ENCODE measurements at regions not wholly inside any gene's neighbourhood (a gene's known extent, or its start where the extent isn't known, plus 50 kb on each side); places are given as distances from the start of the nearest gene placed in this dataset.

DNA sequence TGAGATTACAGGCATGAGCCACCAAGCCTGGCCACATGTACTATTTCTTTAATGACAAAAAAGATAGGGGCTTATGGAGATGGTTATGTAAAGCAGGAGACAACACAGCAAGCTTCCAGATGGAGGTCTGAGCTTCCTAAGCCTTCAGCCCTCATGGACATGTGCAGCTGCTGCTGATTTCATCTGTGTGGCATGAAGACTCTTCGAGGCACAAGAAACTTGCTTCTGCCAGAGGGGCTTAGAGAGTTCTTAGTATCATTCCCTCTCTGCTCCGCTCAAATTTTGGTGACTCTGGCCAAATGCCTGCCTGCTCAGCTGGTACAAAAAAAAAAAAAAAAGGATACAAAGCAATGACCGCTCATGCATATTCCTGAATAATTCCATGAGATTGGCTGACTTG, 552.5 kb downstream of the TYW1 start:
- no peak for TF ChIP-seq EZH2 (IDR thresholded peaks at IDR 0.05; ENCODE audit: borderline replicate concordance, low read depth, low read length, severe bottlenecking)
- TF ChIP-seq, protein P1, sequence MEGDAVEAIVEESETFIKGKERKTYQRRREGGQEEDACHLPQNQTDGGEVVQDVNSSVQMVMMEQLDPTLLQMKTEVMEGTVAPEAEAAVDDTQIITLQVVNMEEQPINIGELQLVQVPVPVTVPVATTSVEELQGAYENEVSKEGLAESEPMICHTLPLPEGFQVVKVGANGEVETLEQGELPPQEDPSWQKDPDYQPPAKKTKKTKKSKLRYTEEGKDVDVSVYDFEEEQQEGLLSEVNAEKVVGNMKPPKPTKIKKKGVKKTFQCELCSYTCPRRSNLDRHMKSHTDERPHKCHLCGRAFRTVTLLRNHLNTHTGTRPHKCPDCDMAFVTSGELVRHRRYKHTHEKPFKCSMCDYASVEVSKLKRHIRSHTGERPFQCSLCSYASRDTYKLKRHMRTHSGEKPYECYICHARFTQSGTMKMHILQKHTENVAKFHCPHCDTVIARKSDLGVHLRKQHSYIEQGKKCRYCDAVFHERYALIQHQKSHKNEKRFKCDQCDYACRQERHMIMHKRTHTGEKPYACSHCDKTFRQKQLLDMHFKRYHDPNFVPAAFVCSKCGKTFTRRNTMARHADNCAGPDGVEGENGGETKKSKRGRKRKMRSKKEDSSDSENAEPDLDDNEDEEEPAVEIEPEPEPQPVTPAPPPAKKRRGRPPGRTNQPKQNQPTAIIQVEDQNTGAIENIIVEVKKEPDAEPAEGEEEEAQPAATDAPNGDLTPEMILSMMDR (IDR thresholded peaks at IDR 0.05; ENCODE audit: borderline replicate concordance, extremely low read depth, low read length, poor library complexity, severe bottlenecking): no peak
- H3K27me3 ChIP-seq (ENCODE audit: insufficient read depth, low read length, poor library complexity): no peaks in the 10 kb centered on the region
- H3K27ac ChIP-seq (ENCODE audit: low read length): no peak overlapping the region
- ATAC-seq (ENCODE audit: insufficient read depth, low read depth): no peak
- H3K4me1 ChIP-seq (ENCODE audit: insufficient read depth, low read length): no peaks in the 10 kb centered on the region
- no peak overlapping the region for H3K4me3 ChIP-seq (ENCODE audit: low read depth in 1 of 2, low read length in 2 of 2)
- peaks cover 3% of the 10 kb centered on the region for H3K9me3 ChIP-seq (ENCODE audit: insufficient read depth, low read length, severe bottlenecking)
- DNase-seq: no peak
- no peaks in the 10 kb centered on the region for H3K36me3 ChIP-seq (ENCODE audit: insufficient read depth, low read length)
- H3K79me2 ChIP-seq (ENCODE audit: insufficient read depth, low read length): no peaks in the 10 kb centered on the region
- no peak overlapping the region for H3K4me2 ChIP-seq (ENCODE audit: insufficient read depth, low read length)
- H4K20me1 ChIP-seq (ENCODE audit: insufficient read depth, low read length): no peaks in the 10 kb centered on the region
- no peak overlapping the region for H2AFZ ChIP-seq (ENCODE audit: low read depth, low read length)
- H3K9ac ChIP-seq (ENCODE audit: low read depth, low read length): no peak overlapping the region

DNA sequence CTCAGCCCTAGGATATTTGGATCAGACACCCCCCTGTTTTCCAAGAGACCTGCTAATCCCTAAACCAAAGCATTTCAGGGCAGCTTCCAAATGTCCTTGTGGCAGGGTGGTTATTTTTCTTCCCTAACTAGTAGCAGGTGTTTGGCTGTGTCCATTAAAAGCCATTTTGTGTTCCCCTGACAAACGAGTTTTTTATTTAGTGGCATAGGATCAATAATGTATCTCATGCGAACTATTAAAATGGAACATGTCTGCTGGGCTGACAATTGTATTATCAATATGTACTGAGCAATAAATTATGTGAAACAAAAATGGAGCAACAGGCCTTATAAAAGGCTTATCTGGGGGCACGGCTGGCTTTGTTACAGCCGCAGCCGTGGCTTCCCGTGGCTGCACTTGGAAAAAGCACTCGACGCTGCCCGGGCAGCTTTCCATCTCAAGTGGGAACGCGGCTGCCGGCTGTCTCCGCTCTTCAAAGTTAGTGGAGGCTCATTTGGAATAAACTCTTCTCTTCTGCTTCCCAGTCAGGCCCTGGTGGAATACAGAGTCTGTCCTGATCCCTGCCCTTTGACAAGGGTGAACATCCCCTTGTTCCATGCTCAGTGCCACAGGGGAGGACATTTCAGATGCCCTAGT, 554.3 kb downstream of the TYW1 start:
- H3K4me2 ChIP-seq (ENCODE audit: insufficient read depth, low read length): no peak overlapping the region
- H3K79me2 ChIP-seq (ENCODE audit: insufficient read depth, low read length): no peaks in the 10 kb centered on the region
- H3K27ac ChIP-seq (ENCODE audit: low read length): no peak overlapping the region
- H2AFZ ChIP-seq (ENCODE audit: low read depth, low read length): no peak overlapping the region
- H4K20me1 ChIP-seq (ENCODE audit: insufficient read depth, low read length): no peaks in the 10 kb centered on the region
- H3K9ac ChIP-seq (ENCODE audit: low read depth, low read length): no peak overlapping the region
- no peaks in the 10 kb centered on the region for H3K9me3 ChIP-seq (ENCODE audit: insufficient read depth, low read length, severe bottlenecking)
- H3K4me3 ChIP-seq (ENCODE audit: low read depth in 1 of 2, low read length in 2 of 2): no peak overlapping the region
- DNase-seq (no peak), ATAC-seq (ENCODE audit: insufficient read depth, low read depth) (no peak)
- TF ChIP-seq, protein P1 (IDR thresholded peaks at IDR 0.05; ENCODE audit: borderline replicate concordance, extremely low read depth, low read length, poor library complexity, severe bottlenecking): no peak
- TF ChIP-seq EZH2 (IDR thresholded peaks at IDR 0.05; ENCODE audit: borderline replicate concordance, low read depth, low read length, severe bottlenecking): no peak
- H3K36me3 ChIP-seq (ENCODE audit: insufficient read depth, low read length): no peaks in the 10 kb centered on the region
- no peaks in the 10 kb centered on the region for H3K4me1 ChIP-seq (ENCODE audit: insufficient read depth, low read length)
- H3K27me3 ChIP-seq (ENCODE audit: insufficient read depth, low read length, poor library complexity): no peaks in the 10 kb centered on the region

DNA sequence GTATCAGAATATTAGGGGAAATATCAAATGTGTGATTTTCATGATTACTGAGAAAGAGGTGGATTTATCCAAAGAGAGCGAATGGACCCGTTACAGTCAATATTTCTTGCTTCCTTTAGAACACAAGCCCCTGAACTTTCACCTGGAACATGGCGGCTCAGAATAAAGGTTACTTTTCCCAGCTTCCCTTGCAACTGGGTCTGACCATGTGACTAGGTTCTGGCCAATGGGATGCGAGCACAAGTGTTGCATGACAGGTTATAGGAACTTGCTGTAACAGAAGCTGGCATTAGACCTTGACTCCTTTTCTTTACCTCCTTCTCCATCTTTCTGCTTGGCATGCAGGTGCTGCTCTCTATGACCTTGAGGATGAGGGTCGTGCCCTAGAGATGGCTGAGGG, 556.1 kb downstream of the TYW1 start:
- Histone ChIP-seq H3K4me2 (ENCODE audit: insufficient read depth, low read length) (no peak overlapping the region), H3K36me3 (ENCODE audit: insufficient read depth, low read length) (no peaks in the 10 kb centered on the region), H3K27ac (ENCODE audit: low read length) (no peak overlapping the region), H3K4me1 (ENCODE audit: insufficient read depth, low read length) (no peaks in the 10 kb centered on the region), H3K9me3 (ENCODE audit: insufficient read depth, low read length, severe bottlenecking) (no peaks in the 10 kb centered on the region), H2AFZ (ENCODE audit: low read depth, low read length) (no peak overlapping the region), H3K79me2 (ENCODE audit: insufficient read depth, low read length) (no peaks in the 10 kb centered on the region), H3K4me3 (ENCODE audit: low read depth in 1 of 2, low read length in 2 of 2) (no peak overlapping the region), H4K20me1 (ENCODE audit: insufficient read depth, low read length) (no peaks in the 10 kb centered on the region), H3K9ac (ENCODE audit: low read depth, low read length) (no peak overlapping the region), H3K27me3 (ENCODE audit: insufficient read depth, low read length, poor library complexity) (no peaks in the 10 kb centered on the region)
- TF ChIP-seq, protein P1 (IDR thresholded peaks at IDR 0.05; ENCODE audit: borderline replicate concordance, extremely low read depth, low read length, poor library complexity, severe bottlenecking): no peak
- TF ChIP-seq EZH2 (IDR thresholded peaks at IDR 0.05; ENCODE audit: borderline replicate concordance, low read depth, low read length, severe bottlenecking): no peak
- DNase-seq: no peak
- no peak for ATAC-seq (ENCODE audit: insufficient read depth, low read depth)

Data from DND-41 (cell line).